ENCODE measurements at regions not wholly inside any gene's neighbourhood (a gene's known extent, or its start where the extent isn't known, plus 50 kb on each side); places are given as distances from the start of the nearest gene placed in this dataset.
A peak's percentile ranks its signal among the peaks of the same experiment; 100 is the strongest.

DNA sequence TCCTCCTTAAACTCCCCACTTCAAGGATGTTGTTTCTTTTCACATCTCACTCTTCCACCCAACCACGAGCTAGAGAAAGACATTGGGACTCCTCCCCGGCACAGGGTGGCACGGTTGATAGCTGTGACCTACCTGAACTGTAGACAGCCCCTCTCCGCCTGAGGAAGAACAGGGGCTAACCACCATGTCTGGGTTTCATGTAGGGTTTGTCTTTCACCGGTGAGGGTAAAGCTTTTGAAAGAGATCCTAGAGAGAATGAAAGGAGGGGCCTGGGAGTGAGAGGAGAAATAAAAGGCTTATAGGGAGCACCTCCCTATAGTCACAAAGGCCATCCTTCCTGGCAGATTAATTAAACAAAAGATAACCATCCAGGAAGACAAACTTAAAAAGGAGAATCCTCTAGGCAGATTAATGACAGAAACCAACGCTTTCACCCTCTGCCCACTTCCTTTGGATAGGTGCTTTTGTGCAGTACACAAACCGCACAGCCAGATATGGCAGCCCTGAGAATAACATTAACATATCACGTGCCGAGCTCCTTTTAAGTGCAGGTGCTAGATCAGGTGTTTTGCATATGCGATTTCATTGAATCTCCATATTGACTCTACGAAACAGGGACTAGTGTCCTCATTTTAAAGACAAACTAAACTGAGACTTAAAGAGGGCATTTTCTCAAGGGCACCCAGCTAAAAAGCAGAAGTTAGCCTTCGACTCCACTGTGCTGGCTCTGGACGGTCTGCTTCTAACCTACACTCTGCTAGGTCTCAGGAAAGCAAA is 178.1 kb upstream of the RUNX1 start:
- no TSS peak for BruUV-seq (replicated peaks)
- DNase-seq (ENCODE audit: unreplicated experiment) = no peak
- ChIA-PET POLR2A (interaction anchor here (0.6 to 0.7 kb wide), 2 partner anchors 11 to 348 kb away, joined by 3 read pairs; no protein-coding TSS in a partner anchor), CTCF (no interaction called here)
- no peaks in the 10 kb centered on the region for H3K9me3 Mint-ChIP-seq (ENCODE audit: unreplicated experiment)
- intact Hi-C loops (cut with micrococcal nuclease) = no loop called here
- no peaks in the 10 kb centered on the region for H3K27me3 Mint-ChIP-seq (ENCODE audit: insufficient read depth, unreplicated experiment)
- peak overlapping the region; percentile 70 for H3K27ac Mint-ChIP-seq (ENCODE audit: low read depth, unreplicated experiment)
- H3K4me1 Mint-ChIP-seq (ENCODE audit: insufficient read depth, unreplicated experiment) = peaks cover 14% of the 10 kb centered on the region
- H3K36me3 Mint-ChIP-seq (ENCODE audit: insufficient read depth, unreplicated experiment) = no peaks in the 10 kb centered on the region
- no peak overlapping the region for H3K4me3 Mint-ChIP-seq (ENCODE audit: unreplicated experiment)
- TF ChIP-seq, protein P1, sequence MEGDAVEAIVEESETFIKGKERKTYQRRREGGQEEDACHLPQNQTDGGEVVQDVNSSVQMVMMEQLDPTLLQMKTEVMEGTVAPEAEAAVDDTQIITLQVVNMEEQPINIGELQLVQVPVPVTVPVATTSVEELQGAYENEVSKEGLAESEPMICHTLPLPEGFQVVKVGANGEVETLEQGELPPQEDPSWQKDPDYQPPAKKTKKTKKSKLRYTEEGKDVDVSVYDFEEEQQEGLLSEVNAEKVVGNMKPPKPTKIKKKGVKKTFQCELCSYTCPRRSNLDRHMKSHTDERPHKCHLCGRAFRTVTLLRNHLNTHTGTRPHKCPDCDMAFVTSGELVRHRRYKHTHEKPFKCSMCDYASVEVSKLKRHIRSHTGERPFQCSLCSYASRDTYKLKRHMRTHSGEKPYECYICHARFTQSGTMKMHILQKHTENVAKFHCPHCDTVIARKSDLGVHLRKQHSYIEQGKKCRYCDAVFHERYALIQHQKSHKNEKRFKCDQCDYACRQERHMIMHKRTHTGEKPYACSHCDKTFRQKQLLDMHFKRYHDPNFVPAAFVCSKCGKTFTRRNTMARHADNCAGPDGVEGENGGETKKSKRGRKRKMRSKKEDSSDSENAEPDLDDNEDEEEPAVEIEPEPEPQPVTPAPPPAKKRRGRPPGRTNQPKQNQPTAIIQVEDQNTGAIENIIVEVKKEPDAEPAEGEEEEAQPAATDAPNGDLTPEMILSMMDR (IDR thresholded peaks at IDR 0.05; ENCODE audit: unreplicated experiment) = no peak

DNA sequence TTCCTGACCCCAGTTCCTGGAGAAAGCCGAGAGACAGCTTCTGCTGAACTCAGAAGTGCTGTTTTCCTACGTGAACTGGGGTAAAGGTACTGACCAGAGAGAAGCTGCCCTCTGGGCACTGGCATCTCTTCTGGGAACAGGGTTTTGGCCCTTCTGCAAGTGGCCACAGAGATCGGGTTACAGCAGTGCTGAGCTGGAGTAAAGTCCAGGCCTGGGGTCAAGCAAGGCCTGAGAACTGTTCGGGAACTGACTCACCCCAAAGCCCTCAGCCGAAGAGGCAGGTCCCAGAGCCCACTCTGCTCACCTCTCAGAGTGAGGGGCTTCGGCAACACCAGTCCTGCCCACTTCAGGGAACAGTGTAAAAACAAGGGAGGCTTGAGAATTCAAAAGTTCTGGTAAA is 177.2 kb upstream of the RUNX1 start:
- intact Hi-C loops (cut with micrococcal nuclease) = no loop called here
- BruUV-seq (replicated peaks) = no TSS peak
- DNase-seq (ENCODE audit: unreplicated experiment) = peak; percentile 68

GRCh38 chr21:35225573-35225972 is 176.5 kb upstream of the RUNX1 start:
- Mint-ChIP-seq H3K9me3 (ENCODE audit: unreplicated experiment) (no peaks in the 10 kb centered on the region), H3K4me3 (ENCODE audit: unreplicated experiment) (no peak overlapping the region), H3K27ac (ENCODE audit: low read depth, unreplicated experiment) (peak overlapping the region; percentile 70), H3K4me1 (ENCODE audit: insufficient read depth, unreplicated experiment) (peaks cover 4% of the 10 kb centered on the region), H3K36me3 (ENCODE audit: insufficient read depth, unreplicated experiment) (no peaks in the 10 kb centered on the region), H3K27me3 (ENCODE audit: insufficient read depth, unreplicated experiment) (no peaks in the 10 kb centered on the region)
- BruUV-seq (replicated peaks) = no TSS peak
- TF ChIP-seq, protein P1 (IDR thresholded peaks at IDR 0.05; ENCODE audit: unreplicated experiment) = no peak
- POLR2A ChIA-PET = no interaction called here
- CTCF ChIA-PET = no interaction called here
- intact Hi-C loops (cut with micrococcal nuclease) = no loop called here
- no peak for DNase-seq (ENCODE audit: unreplicated experiment)

More for the DNA sequence above, 177.2 kb upstream of the RUNX1 start:
- H3K4me1 Mint-ChIP-seq (ENCODE audit: insufficient read depth, unreplicated experiment) = peaks cover 11% of the 10 kb centered on the region
- TF ChIP-seq, protein P1 (IDR thresholded peaks at IDR 0.05; ENCODE audit: unreplicated experiment) = no peak
- H3K9me3 Mint-ChIP-seq (ENCODE audit: unreplicated experiment) = no peaks in the 10 kb centered on the region
- no peak overlapping the region for H3K4me3 Mint-ChIP-seq (ENCODE audit: unreplicated experiment)
- H3K27me3 Mint-ChIP-seq (ENCODE audit: insufficient read depth, unreplicated experiment) = no peaks in the 10 kb centered on the region
- no peaks in the 10 kb centered on the region for H3K36me3 Mint-ChIP-seq (ENCODE audit: insufficient read depth, unreplicated experiment)
- POLR2A ChIA-PET = no interaction called here
- peak overlapping the region; percentile 70 for H3K27ac Mint-ChIP-seq (ENCODE audit: low read depth, unreplicated experiment)
- CTCF ChIA-PET = no interaction called here

- no peaks in the 10 kb centered on the region for H3K27me3 Mint-ChIP-seq (ENCODE audit: insufficient read depth, unreplicated experiment)
- no TSS peak for BruUV-seq (replicated peaks)
- CTCF ChIA-PET = interaction anchor here (0.5 to 1.1 kb wide), 3 partner anchors 16 to 479 kb away, joined by 3 to 5 read pairs (median 3); no protein-coding TSS in a partner anchor
- no peaks in the 10 kb centered on the region for H3K36me3 Mint-ChIP-seq (ENCODE audit: insufficient read depth, unreplicated experiment)
- no peaks in the 10 kb centered on the region for H3K9me3 Mint-ChIP-seq (ENCODE audit: unreplicated experiment)
- H3K4me3 Mint-ChIP-seq (ENCODE audit: unreplicated experiment) = no peak overlapping the region
- no peak for DNase-seq (ENCODE audit: unreplicated experiment)
- TF ChIP-seq, protein P1 (IDR thresholded peaks at IDR 0.05; ENCODE audit: unreplicated experiment) = no peak
- intact Hi-C loops (cut with micrococcal nuclease) = no loop called here
- POLR2A ChIA-PET = no interaction called here
- H3K27ac Mint-ChIP-seq (ENCODE audit: low read depth, unreplicated experiment) = no peak overlapping the region
- H3K4me1 Mint-ChIP-seq (ENCODE audit: insufficient read depth, unreplicated experiment) = peaks cover under 1% of the 10 kb centered on the region
Measured at GRCh38 chr21:35223480-35224156, 174.5 kb upstream of the RUNX1 start.

Data from MCF 10A (cell line).